ENCODE measurements at regions not wholly inside any gene's neighbourhood (a gene's known extent, or its start where the extent isn't known, plus 50 kb on each side); places are given as distances from the start of the nearest gene placed in this dataset.

GRCh38 chr14:24692382-24693352 is 58.7 kb upstream of the GZMB start:
- ChIA-PET POLR2A (no interaction called here), CTCF (interaction anchor here (1.4 kb wide), 1 partner anchor 18 kb away, joined by 3 read pairs; no protein-coding TSS in a partner anchor)
- TF ChIP-seq, protein P1, sequence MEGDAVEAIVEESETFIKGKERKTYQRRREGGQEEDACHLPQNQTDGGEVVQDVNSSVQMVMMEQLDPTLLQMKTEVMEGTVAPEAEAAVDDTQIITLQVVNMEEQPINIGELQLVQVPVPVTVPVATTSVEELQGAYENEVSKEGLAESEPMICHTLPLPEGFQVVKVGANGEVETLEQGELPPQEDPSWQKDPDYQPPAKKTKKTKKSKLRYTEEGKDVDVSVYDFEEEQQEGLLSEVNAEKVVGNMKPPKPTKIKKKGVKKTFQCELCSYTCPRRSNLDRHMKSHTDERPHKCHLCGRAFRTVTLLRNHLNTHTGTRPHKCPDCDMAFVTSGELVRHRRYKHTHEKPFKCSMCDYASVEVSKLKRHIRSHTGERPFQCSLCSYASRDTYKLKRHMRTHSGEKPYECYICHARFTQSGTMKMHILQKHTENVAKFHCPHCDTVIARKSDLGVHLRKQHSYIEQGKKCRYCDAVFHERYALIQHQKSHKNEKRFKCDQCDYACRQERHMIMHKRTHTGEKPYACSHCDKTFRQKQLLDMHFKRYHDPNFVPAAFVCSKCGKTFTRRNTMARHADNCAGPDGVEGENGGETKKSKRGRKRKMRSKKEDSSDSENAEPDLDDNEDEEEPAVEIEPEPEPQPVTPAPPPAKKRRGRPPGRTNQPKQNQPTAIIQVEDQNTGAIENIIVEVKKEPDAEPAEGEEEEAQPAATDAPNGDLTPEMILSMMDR (IDR thresholded peaks at IDR 0.05; ENCODE audit: low read depth, low read length), result no peak
- H3K9me3 ChIP-seq (ENCODE audit: control insufficient read depth, insufficient read depth, low read length), result peaks cover 15% of the 10 kb centered on the region; the same call in 1 of the 2 replicates
- no peaks in the 10 kb centered on the region for H3K27me3 ChIP-seq (ENCODE audit: control insufficient read depth, insufficient read depth, low read length)
- no peak overlapping the region for H3K4me3 ChIP-seq (ENCODE audit: low read depth, low read length)
- H3K27ac ChIP-seq (ENCODE audit: low read depth, low read length), result no peak overlapping the region
- no peak for DNase-seq (ENCODE audit: low read depth, low spot score)

DNA sequence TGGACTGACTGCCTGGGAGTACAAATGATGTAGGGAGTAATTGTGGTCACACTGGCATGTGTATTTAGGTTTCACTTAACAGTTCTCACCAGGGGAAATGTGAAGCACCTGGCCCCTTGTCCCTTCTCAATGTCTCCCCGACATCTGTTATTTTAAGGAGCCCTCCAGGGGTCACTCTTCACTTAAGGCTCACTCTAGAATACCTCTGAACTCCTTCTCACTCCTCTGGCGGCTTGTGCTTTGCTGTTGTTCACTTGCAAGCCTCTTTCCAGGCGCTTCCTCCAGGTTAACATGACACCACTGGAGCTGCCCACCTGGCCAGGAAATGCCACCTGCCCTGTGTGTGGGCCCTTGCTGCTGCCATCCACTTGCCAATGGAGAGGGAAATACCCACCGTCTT is 56.5 kb upstream of the GZMB start:
- ChIA-PET CTCF (no interaction called here), POLR2A (no interaction called here)
- Histone ChIP-seq H3K27ac (ENCODE audit: low read depth, low read length) (no peak overlapping the region), H3K27me3 (ENCODE audit: control insufficient read depth, insufficient read depth, low read length) (no peaks in the 10 kb centered on the region), H3K4me3 (ENCODE audit: low read depth, low read length) (no peak overlapping the region), H3K9me3 (ENCODE audit: control insufficient read depth, insufficient read depth, low read length) (peaks cover 3% of the 10 kb centered on the region; the same call in 1 of the 2 replicates)
- TF ChIP-seq, protein P1 (IDR thresholded peaks at IDR 0.05; ENCODE audit: low read depth, low read length), result no peak
- DNase-seq (ENCODE audit: low read depth, low spot score), result no peak

GRCh38 chr14:24688030-24688658 is 54.2 kb upstream of the GZMB start:
- Histone ChIP-seq H3K27ac (ENCODE audit: low read depth, low read length) (no peak overlapping the region), H3K27me3 (ENCODE audit: control insufficient read depth, insufficient read depth, low read length) (no peaks in the 10 kb centered on the region), H3K4me3 (ENCODE audit: low read depth, low read length) (no peak overlapping the region), H3K9me3 (ENCODE audit: control insufficient read depth, insufficient read depth, low read length) (no peaks in the 10 kb centered on the region)
- CTCF ChIA-PET, result interaction anchor here (1.4 kb wide), 1 partner anchor 9 kb away, joined by 5 read pairs; no protein-coding TSS in a partner anchor
- TF ChIP-seq, protein P1 (IDR thresholded peaks at IDR 0.05; ENCODE audit: low read depth, low read length), result no peak
- POLR2A ChIA-PET, result no interaction called here
- DNase-seq (ENCODE audit: low read depth, low spot score), result no peak
